IgD-negative memory B cell (primary cell): ENCODE measurements at regions not wholly inside any gene's neighbourhood (a gene's known extent, or its start where the extent isn't known, plus 50 kb on each side); places are given as distances from the start of the nearest gene placed in this dataset.

Experiments
- H3K27ac Mint-ChIP-seq, 3 donors: one replicate each; pipeline ENCODE4 v1.8.0; 2020 to 2022; ENCODE audit warnings: mild to moderate bottlenecking in 3 of 3, mixed read lengths in 3 of 3, moderate library complexity in 1 of 3
- H3K27me3 Mint-ChIP-seq: one replicate; pipeline ENCODE4 v1.8.0; 2021; ENCODE audit warnings: mixed read lengths
- H3K36me3 Mint-ChIP-seq: one replicate; pipeline ENCODE4 v1.8.0; 2020; ENCODE audit warnings: mild to moderate bottlenecking, mixed read lengths
- H3K4me1 Mint-ChIP-seq, 3 donors: one replicate each; pipeline ENCODE4 v1.8.0; 2020 to 2022; ENCODE audit warnings: mixed read lengths in 3 of 3, mild to moderate bottlenecking in 1 of 3
- H3K4me3 Mint-ChIP-seq, 4 donors: one replicate each; pipeline ENCODE4 v1.8.0; 2020 to 2022; ENCODE audit warnings: mild to moderate bottlenecking in 4 of 4, mixed read lengths in 4 of 4, moderate library complexity in 3 of 4
- H3K9me3 Mint-ChIP-seq, 3 donors: one replicate each; pipeline ENCODE4 v1.8.0; 2020 to 2021; ENCODE audit warnings: mixed read lengths in 3 of 3, mild to moderate bottlenecking in 1 of 3

- peaks cover 0 to 9% (median 4%) of the 10 kb centered on the region in 3 donors for H3K9me3 Mint-ChIP-seq
- H3K27ac Mint-ChIP-seq, result no peak overlapping the region
- no peak overlapping the region for H3K4me3 Mint-ChIP-seq
- H3K27me3 Mint-ChIP-seq, result no peaks in the 10 kb centered on the region
- peaks cover 0 to 1% (median 0%) of the 10 kb centered on the region in 3 donors for H3K4me1 Mint-ChIP-seq
- H3K36me3 Mint-ChIP-seq, result peaks cover 1% of the 10 kb centered on the region
Observed at GRCh38 chr1:83581747-83582146, 417.2 kb downstream of the TTLL7 start.

GRCh38 chr1:83574791-83575190 is 424.1 kb downstream of the TTLL7 start:
- H3K9me3 Mint-ChIP-seq, result no peaks in the 10 kb centered on the region
- H3K36me3 Mint-ChIP-seq, result peaks cover 1% of the 10 kb centered on the region
- H3K27me3 Mint-ChIP-seq, result no peaks in the 10 kb centered on the region
- no peak overlapping the region for H3K4me3 Mint-ChIP-seq
- no peak overlapping the region for H3K27ac Mint-ChIP-seq
- H3K4me1 Mint-ChIP-seq, result peaks cover 0 to 1% (median 0%) of the 10 kb centered on the region in 3 donors

DNA sequence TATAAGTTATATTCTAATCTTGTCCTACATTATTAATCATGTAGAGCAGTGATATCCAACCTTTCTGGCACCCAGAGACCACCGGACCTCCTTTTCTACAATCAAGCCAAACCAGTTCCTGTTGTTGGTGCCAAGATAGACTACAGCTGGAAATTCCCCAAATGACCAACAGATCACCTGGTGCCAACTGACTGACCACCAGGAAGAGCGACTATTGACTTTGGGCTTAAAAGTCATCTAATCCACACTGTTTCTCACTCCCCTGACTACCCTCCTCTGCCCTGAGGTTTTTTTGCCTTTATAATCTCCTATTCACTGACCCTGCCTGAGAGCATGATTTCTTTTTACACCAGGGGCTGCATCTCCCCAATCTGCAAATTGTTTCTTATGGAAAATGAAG is 425.2 kb downstream of the TTLL7 start:
- H3K27me3 Mint-ChIP-seq, result no peaks in the 10 kb centered on the region
- no peaks in the 10 kb centered on the region for H3K9me3 Mint-ChIP-seq
- no peak overlapping the region for H3K4me3 Mint-ChIP-seq
- no peaks in the 10 kb centered on the region for H3K4me1 Mint-ChIP-seq
- H3K36me3 Mint-ChIP-seq, result peaks cover 2% of the 10 kb centered on the region
- no peak overlapping the region for H3K27ac Mint-ChIP-seq

DNA sequence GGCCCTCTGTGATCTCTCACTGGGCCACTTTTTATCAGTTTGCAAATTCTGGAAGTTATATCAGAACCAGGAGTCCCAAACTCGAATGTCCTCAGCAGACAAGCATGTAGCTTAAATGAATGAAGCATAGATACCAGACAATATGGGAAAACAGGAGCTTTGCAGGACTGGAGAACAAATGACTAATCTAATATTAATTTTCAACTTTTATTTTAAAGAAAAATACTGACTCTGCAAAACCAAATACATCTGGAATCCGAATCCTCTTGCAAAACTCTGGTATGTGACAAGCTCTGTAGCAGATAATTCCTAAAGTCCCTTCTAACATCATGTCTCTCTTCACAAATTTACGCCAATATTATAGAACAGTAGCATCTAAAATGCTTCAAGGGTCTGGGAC is 427.4 kb downstream of the TTLL7 start:
- peaks cover 2% of the 10 kb centered on the region for H3K36me3 Mint-ChIP-seq
- H3K4me3 Mint-ChIP-seq, result no peak overlapping the region
- H3K27ac Mint-ChIP-seq, result no peak overlapping the region
- H3K27me3 Mint-ChIP-seq, result no peaks in the 10 kb centered on the region
- no peaks in the 10 kb centered on the region for H3K9me3 Mint-ChIP-seq
- H3K4me1 Mint-ChIP-seq, result peaks cover 0 to 2% (median 0%) of the 10 kb centered on the region in 3 donors

- peaks cover 3 to 8% (median 6%) of the 10 kb centered on the region in 3 donors for H3K4me1 Mint-ChIP-seq
- H3K9me3 Mint-ChIP-seq, result peaks cover 0 to 2% (median 0%) of the 10 kb centered on the region in 3 donors
- no peaks in the 10 kb centered on the region for H3K27me3 Mint-ChIP-seq
- no peak overlapping the region for H3K4me3 Mint-ChIP-seq
- no peaks in the 10 kb centered on the region for H3K36me3 Mint-ChIP-seq
- no peak overlapping the region for H3K27ac Mint-ChIP-seq
Observed at GRCh38 chr1:83561346-83561745, 437.6 kb downstream of the TTLL7 start.

GRCh38 chr1:83559129-83559840 is 439.6 kb downstream of the TTLL7 start:
- Mint-ChIP-seq H3K9me3 (peaks cover 0 to 2% (median 0%) of the 10 kb centered on the region in 3 donors), H3K4me3 (peak overlapping the region in 2 of 4 donors; percentile 15 to 40), H3K4me1 (peaks cover 3 to 8% (median 6%) of the 10 kb centered on the region in 3 donors), H3K27me3 (no peaks in the 10 kb centered on the region), H3K27ac (peak overlapping the region in 1 of 3 donors; percentile 47), H3K36me3 (no peaks in the 10 kb centered on the region)

DNA sequence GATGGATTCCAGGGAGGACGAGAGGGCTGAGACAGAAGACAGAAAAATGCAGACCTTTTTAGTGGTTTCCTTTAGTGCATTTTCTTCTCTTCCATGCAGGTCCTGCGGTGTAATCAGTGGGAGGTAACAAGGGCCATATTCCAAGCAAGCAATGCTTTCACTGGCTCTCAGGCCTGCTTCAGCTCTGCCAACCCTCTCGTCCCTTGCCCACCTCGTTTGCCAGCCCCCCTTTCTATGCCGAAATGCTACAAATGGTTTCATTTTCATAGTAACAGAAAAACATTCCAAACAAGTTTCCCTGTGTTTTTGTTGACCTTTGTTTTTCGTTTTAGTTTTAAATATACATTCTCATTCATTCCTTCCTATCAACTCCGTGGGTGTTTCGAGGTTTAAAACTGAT is 443.1 kb downstream of the TTLL7 start:
- no peak overlapping the region for H3K4me3 Mint-ChIP-seq
- no peak overlapping the region for H3K27ac Mint-ChIP-seq
- H3K27me3 Mint-ChIP-seq, result no peaks in the 10 kb centered on the region

GRCh38 chr1:83554174-83554573 is 444.8 kb downstream of the TTLL7 start:
- Mint-ChIP-seq H3K27ac (no peak overlapping the region), H3K27me3 (no peaks in the 10 kb centered on the region), H3K4me1 (peaks cover 1 to 5% (median 3%) of the 10 kb centered on the region in 3 donors), H3K36me3 (no peaks in the 10 kb centered on the region), H3K4me3 (no peak overlapping the region), H3K9me3 (no peaks in the 10 kb centered on the region)

More for the DNA sequence above, 443.1 kb downstream of the TTLL7 start:
- Mint-ChIP-seq H3K9me3 (no peaks in the 10 kb centered on the region), H3K4me1 (peaks cover 3 to 8% (median 6%) of the 10 kb centered on the region in 3 donors), H3K36me3 (no peaks in the 10 kb centered on the region)

DNA sequence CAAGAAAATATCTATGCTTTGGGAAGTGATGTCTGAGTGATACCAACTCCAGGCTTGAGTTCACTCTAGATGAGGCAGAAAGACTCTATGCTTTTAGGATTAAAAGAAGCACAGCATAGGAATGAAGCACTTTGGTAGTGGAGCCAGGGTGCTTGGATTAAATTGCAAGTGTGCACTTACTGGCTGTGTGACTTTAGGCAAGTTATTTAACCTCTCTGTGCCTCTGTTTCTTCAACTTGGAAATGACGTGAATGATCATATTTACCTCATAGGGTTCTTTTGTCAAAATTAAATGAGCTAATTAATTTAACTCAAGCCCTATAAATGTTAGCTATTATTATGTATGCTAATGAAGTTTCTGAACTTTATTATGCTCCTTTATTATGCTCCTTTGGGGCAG is 446.1 kb downstream of the TTLL7 start:
- H3K27me3 Mint-ChIP-seq, result peaks cover 2% of the 10 kb centered on the region
- no peaks in the 10 kb centered on the region for H3K36me3 Mint-ChIP-seq
- no peaks in the 10 kb centered on the region for H3K9me3 Mint-ChIP-seq
- no peak overlapping the region for H3K27ac Mint-ChIP-seq
- no peaks in the 10 kb centered on the region for H3K4me1 Mint-ChIP-seq
- H3K4me3 Mint-ChIP-seq, result no peak overlapping the region

GRCh38 chr1:83548311-83548710 is 450.6 kb downstream of the TTLL7 start:
- H3K27ac Mint-ChIP-seq, result no peak overlapping the region
- H3K4me1 Mint-ChIP-seq, result no peaks in the 10 kb centered on the region
- H3K4me3 Mint-ChIP-seq, result no peak overlapping the region
- no peaks in the 10 kb centered on the region for H3K36me3 Mint-ChIP-seq
- H3K27me3 Mint-ChIP-seq, result peaks cover 2% of the 10 kb centered on the region
- H3K9me3 Mint-ChIP-seq, result no peaks in the 10 kb centered on the region

GRCh38 chr1:83547901-83548300 is 451.0 kb downstream of the TTLL7 start:
- no peak overlapping the region for H3K27ac Mint-ChIP-seq
- no peaks in the 10 kb centered on the region for H3K9me3 Mint-ChIP-seq
- H3K27me3 Mint-ChIP-seq, result peaks cover 2% of the 10 kb centered on the region
- H3K4me1 Mint-ChIP-seq, result no peaks in the 10 kb centered on the region
- H3K36me3 Mint-ChIP-seq, result no peaks in the 10 kb centered on the region
- no peak overlapping the region for H3K4me3 Mint-ChIP-seq

- H3K4me3 Mint-ChIP-seq, result no peak overlapping the region
- peaks cover 2% of the 10 kb centered on the region for H3K27me3 Mint-ChIP-seq
- no peaks in the 10 kb centered on the region for H3K36me3 Mint-ChIP-seq
- no peaks in the 10 kb centered on the region for H3K9me3 Mint-ChIP-seq
- no peaks in the 10 kb centered on the region for H3K4me1 Mint-ChIP-seq
- H3K27ac Mint-ChIP-seq, result no peak overlapping the region
Observed at GRCh38 chr1:83546874-83547273, 452.1 kb downstream of the TTLL7 start.

DNA sequence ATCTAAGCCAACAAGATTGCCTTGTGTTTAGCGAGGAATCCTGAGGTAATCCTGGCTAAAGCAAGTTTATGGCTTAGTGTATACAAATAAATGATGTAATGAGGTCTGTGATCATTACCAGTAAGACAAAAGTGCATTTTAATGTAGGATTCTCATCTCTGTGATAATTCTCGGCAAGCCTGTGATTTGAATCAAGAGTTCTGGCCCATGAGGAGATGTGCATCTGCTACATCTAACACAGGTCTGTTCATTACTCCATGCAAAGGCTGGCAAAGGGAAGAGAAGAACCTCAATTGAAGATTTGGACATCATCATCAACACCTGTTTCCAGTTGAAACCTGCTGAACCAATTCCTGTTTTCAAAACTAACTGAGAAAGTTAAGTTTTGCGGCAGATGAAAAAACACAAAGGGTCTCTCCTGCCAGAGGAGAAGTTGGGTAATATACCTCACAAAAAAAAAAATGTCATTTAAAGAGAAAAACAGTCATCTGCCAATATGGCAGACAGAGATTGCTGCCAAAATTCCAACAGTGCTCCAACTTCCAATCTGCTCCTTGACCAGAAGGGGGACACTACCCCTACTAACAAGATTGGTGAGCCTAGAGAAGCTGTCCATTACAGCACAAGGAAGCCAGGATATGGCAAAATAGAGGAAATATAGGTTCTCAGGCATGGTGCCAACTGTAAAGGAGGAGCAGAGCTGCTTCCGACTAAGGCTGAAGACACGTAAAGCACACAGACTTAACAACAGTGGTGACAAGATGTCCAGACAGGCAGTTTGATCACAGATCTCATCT is 453.7 kb downstream of the TTLL7 start:
- Mint-ChIP-seq H3K4me3 (no peak overlapping the region), H3K36me3 (no peaks in the 10 kb centered on the region), H3K27me3 (peaks cover 2% of the 10 kb centered on the region), H3K4me1 (no peaks in the 10 kb centered on the region), H3K27ac (no peak overlapping the region), H3K9me3 (no peaks in the 10 kb centered on the region)

DNA sequence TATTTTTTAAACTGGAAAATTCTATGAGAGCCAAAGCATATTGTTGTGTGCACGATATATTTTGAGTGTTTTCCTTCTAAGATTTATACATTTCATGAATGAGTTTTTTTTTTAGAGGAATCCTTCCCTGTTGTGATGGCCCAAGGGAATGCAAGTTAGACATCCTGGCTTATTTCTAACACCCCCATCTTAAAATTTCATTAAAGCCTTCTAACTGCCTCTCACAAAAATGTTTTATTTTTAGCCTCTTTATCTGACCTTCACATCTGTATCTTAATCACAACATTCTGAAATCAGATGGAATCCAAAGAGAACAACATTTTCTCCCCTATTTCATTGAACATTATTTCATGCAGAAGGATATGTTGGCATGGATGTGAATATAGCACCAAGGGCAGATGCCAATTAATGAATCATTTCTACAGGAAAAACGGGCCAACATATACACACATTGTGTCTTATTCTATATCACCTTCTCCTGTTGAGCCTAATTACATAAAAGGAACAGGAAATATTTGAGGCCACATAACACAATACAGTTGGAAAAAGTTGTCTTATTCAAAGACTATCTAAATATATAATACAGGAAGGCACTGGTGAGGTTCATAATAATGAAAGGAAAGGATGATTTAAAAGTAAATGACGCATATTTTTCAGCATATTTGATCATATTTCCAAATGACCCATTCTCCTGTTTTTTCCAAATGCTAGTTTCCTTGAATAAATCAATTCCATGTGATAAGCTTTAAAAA is 455.5 kb downstream of the TTLL7 start:
- H3K27me3 Mint-ChIP-seq, result no peaks in the 10 kb centered on the region
- H3K36me3 Mint-ChIP-seq, result peaks cover 2% of the 10 kb centered on the region
- H3K4me1 Mint-ChIP-seq, result no peaks in the 10 kb centered on the region
- H3K9me3 Mint-ChIP-seq, result no peaks in the 10 kb centered on the region
- H3K27ac Mint-ChIP-seq, result no peak overlapping the region
- no peak overlapping the region for H3K4me3 Mint-ChIP-seq
